AG04449 (cell line): ENCODE measurements at regions not wholly inside any gene's neighbourhood (a gene's known extent, or its start where the extent isn't known, plus 50 kb on each side); places are given as distances from the start of the nearest gene placed in this dataset.

Experiments used
- CTCF ChIA-PET: fragments of 350-600 bp; formaldehyde crosslinking; extraction: SDS; loops from one replicate; lab custom pipeline; 2021; ENCODE audit warnings: antibody characterized with exemption; lab: Yijun Ruan, JAX
- POLR2A ChIA-PET: fragments of 400-600, 350-600 bp; formaldehyde crosslinking; extraction: SDS; loops from one replicate; lab custom pipeline; 2020; ENCODE audit warnings: antibody characterized with exemption, inconsistent platforms; lab: Yijun Ruan, JAX
- DNase-seq: peaks from one replicate; pipeline ENCODE4 v3.0.0-alpha.2; 2010; ENCODE audit warnings: low read depth, low spot score
- H3K4me3 ChIP-seq: 2 replicates; pipeline ENCODE4 v1.5.1; 2011; ENCODE audit warnings: low read depth, mild to moderate bottlenecking, control low read depth, low read length
- TF ChIP-seq, protein P1 (sequence below): IDR thresholded peaks from one replicate; pipeline ENCODE4 v1.5.1; 2011; ENCODE audit warnings: mild to moderate bottlenecking, moderate library complexity, low read length, control low read depth, inconsistent platforms; ENCODE audit not compliant: insufficient read depth; ENCODE audit errors: missing control alignments

DNA sequence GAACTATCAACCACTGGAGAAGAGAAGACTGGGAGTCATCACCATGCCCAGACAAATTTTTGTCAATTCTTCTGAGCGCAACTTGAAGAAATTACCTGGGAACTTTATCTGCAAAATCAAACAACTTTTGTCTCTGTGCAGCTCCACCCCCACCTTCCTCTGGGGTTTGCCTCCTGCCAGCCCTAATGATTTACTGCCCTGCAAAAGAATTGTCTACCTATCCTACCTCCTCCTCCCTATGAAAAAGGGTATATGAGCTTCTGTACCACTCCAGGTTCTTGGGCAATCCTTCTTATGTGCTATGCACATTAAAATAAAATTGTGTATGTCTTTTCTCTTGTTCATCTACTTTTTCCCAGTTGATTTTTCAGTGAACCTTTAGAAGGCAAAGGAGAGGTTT is 191.9 kb downstream of the URB2 start:
- no peak overlapping the region for H3K4me3 ChIP-seq
- ChIA-PET POLR2A (interaction anchor here (0.6 kb wide), 1 partner anchor 10 kb away, joined by 4 read pairs; no protein-coding TSS in a partner anchor), CTCF (no interaction called here)
- TF ChIP-seq, protein P1, sequence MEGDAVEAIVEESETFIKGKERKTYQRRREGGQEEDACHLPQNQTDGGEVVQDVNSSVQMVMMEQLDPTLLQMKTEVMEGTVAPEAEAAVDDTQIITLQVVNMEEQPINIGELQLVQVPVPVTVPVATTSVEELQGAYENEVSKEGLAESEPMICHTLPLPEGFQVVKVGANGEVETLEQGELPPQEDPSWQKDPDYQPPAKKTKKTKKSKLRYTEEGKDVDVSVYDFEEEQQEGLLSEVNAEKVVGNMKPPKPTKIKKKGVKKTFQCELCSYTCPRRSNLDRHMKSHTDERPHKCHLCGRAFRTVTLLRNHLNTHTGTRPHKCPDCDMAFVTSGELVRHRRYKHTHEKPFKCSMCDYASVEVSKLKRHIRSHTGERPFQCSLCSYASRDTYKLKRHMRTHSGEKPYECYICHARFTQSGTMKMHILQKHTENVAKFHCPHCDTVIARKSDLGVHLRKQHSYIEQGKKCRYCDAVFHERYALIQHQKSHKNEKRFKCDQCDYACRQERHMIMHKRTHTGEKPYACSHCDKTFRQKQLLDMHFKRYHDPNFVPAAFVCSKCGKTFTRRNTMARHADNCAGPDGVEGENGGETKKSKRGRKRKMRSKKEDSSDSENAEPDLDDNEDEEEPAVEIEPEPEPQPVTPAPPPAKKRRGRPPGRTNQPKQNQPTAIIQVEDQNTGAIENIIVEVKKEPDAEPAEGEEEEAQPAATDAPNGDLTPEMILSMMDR = no peak
- DNase-seq = no peak

DNA sequence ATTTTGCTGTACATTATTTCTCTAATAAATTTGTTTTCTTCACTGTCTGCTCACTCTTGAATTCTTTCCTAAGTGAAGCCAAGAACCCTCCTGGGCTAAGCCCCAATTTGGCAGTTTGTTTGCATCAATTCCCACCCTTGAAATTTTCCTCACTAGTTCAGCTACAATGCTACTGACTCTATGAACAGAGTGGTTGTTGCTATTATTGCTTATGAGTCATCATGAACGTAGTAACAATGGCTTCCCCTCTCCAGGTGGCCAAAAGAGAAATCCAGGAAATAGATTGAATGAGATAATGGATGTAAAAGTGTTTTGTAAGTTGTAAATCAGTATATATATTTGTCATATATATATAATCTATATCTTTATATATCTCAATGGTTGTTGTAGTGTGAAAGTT is 193.0 kb downstream of the URB2 start:
- ChIA-PET POLR2A (no interaction called here), CTCF (no interaction called here)
- no peak for DNase-seq
- no peak overlapping the region for H3K4me3 ChIP-seq
- TF ChIP-seq, protein P1 = no peak

DNA sequence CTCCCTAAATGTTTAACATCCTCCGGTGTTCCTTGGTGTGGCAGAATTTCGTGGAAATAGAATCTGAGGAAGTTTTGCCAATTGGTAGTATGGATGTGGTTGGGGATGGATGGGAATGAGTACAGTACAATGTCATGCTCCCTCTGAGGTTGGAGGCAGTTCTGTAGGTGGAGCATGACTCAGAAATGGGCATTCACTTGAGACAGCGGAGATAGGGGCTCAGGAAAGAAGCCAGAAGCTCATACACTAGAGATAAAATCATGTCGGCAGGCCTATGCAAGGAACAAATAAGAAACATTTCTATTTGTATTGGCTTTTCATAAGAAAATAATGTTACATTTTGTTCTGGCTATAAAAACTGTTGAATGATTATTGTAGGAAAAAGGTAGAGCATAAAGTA is 196.0 kb downstream of the URB2 start:
- DNase-seq = no peak
- no peak overlapping the region for H3K4me3 ChIP-seq
- CTCF ChIA-PET = no interaction called here
- TF ChIP-seq, protein P1 = no peak
- POLR2A ChIA-PET = no interaction called here

DNA sequence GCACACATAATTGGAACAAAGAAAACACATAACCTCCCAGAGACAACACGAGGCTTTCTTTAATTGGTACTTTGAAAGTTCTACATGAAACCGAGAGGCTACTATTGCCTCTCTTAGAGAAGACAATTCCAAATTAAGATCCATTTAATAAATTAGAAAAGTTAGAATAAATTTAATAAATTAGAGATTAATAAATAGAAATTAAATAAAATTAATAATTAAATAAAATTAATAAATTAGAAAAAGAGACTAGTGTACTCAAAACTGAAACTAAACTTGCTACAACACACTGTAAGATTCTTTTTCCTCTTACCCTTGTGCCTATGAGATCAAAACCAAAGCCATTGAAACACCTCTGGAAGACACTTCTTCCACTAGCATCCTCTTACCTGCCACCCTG is 199.0 kb downstream of the URB2 start:
- DNase-seq = no peak
- POLR2A ChIA-PET = no interaction called here
- no peak overlapping the region for H3K4me3 ChIP-seq
- CTCF ChIA-PET = no interaction called here
- TF ChIP-seq, protein P1 = no peak

DNA sequence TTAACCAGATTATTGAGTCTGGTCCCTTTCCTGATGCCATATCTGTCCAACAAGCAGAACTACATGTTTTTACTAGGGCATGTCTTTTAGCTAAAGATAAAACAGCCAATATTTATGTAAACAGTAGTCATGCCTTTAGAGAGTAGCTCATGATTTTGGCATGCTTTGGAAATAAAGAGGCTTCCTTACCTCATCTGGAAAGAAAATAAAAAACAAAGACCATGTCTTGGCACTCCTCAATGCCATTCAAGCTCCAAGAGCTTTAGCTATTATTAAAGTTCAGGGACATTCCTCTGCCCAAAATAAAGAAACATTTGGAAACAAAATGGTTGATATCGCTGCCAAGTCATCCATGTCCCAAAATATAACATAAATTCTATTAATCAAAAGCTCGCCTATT is 202.4 kb downstream of the URB2 start:
- TF ChIP-seq, protein P1 = no peak
- no peak for DNase-seq
- no peak overlapping the region for H3K4me3 ChIP-seq
- ChIA-PET POLR2A (interaction anchor here (0.7 kb wide), 1 partner anchor 10 kb away, joined by 4 read pairs; no protein-coding TSS in a partner anchor), CTCF (no interaction called here)

DNA sequence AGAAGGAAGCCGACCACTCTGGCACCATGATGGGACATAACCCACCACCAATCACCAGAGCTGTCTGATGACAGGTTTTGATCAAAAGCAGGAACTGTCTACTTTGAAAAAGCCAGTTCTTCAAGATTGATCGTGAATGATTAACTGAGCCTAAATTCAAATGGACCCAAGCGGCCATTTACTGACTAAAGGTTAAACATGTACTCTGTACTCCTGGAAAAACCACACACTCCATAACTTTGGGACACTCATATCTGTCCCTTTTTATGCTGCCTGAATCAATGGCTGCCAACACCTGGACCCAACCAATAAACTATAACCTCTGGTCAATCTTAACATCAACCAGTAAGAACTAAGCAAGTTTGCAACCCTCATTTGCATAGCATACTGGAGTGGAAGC is 206.6 kb downstream of the URB2 start:
- no peak for DNase-seq

More for the DNA sequence above, 206.6 kb downstream of the URB2 start:
- no peak overlapping the region for H3K4me3 ChIP-seq
- POLR2A ChIA-PET = no interaction called here
- TF ChIP-seq, protein P1 = no peak
- CTCF ChIA-PET = no interaction called here
